Fibroblast of gingiva (primary cell): ENCODE measurements at regions not wholly inside any gene's neighbourhood (a gene's known extent, or its start where the extent isn't known, plus 50 kb on each side); places are given as distances from the start of the nearest gene placed in this dataset.

ENCODE experiments used
- DNase-seq: peaks from one replicate; pipeline ENCODE4 v3.0.0-alpha.2; 2011; ENCODE audit warnings: low read depth

DNA sequence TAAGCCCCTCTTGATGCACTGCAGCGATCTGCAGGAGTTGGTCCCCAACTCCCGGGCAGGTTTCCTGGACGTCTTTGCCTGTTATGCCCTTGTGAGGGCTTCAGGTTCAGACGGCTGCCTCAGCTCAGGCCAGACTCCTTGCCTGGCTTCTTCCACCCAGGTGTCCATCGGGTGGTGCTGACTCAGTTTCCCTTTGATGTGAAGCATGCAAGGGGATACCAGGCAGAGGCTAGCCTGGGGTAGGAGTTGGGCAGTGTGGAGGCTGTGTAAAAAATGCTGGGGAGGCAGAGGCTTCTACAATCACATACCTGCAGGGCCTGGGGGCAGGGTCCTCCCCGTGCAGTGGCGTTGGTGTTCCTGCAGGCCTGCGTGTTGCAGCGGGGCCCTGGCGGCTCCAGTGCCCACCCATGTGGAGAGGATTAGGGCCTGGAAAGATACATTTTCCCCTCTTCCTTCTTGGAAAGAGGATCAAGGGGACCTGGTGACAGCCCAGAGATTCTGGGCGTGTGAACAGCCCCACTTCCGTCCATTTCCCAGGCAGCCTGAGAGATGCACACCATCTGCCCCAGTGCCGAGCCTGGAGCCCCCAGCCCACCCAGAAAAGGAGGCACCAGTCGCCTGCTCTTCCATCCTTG lies 338.3 kb downstream of the DYSF start:
- DNase-seq = no peak

DNA sequence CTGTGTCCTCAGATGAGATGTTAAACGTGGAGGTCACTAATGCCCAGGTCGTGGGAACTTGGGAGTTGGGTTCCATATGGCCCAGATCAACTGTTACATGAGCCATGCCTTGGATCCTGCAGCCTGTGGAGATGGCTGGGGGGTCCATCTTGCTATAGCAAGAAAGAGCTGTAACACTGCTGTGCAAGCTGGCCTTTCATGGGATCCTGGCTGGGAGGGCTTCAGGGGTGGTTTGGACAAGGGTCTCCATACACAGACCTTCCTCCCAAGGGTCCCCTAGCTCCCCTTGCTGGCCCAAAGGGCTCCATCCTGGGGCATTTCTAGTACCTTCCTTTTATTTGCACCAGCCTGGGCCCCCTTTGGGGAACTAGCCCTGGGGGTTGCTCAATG lies 337.7 kb downstream of the DYSF start:
- no peak for DNase-seq

GRCh38 chr2:71790226-71791060 lies 337.1 kb downstream of the DYSF start:
- no peak for DNase-seq

GRCh38 chr2:71789556-71790204 lies 336.3 kb downstream of the DYSF start:
- peak; percentile 32 for DNase-seq

- no peak for DNase-seq
These were observed 335.4 kb downstream of the DYSF start for GRCh38 chr2:71788601-71789240.

- DNase-seq = peak; percentile 24
These were observed 334.8 kb downstream of the DYSF start for GRCh38 chr2:71788186-71788525.

- DNase-seq = no peak
These were observed 334.3 kb downstream of the DYSF start for GRCh38 chr2:71787476-71788185.

DNA sequence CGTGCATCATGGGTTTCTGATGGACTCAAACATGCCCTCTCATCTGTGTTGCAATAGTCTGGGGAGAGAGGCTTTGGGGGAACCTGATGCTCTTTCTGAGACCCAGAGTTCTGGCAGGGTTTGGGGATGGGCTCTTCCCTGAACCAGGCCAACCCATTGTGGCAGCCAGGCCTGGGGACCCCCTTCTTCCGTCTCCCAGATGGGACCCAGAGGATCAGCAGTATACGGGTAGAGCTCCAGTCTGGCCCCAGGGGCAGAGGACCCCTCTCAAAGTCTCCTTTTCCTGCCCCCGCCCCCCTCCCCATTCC lies 333.7 kb downstream of the DYSF start:
- no peak for DNase-seq

GRCh38 chr2:71786291-71787107 lies 333.1 kb downstream of the DYSF start:
- DNase-seq = no peak

- no peak for DNase-seq
These were observed 332.2 kb downstream of the DYSF start for GRCh38 chr2:71785516-71785981.

DNA sequence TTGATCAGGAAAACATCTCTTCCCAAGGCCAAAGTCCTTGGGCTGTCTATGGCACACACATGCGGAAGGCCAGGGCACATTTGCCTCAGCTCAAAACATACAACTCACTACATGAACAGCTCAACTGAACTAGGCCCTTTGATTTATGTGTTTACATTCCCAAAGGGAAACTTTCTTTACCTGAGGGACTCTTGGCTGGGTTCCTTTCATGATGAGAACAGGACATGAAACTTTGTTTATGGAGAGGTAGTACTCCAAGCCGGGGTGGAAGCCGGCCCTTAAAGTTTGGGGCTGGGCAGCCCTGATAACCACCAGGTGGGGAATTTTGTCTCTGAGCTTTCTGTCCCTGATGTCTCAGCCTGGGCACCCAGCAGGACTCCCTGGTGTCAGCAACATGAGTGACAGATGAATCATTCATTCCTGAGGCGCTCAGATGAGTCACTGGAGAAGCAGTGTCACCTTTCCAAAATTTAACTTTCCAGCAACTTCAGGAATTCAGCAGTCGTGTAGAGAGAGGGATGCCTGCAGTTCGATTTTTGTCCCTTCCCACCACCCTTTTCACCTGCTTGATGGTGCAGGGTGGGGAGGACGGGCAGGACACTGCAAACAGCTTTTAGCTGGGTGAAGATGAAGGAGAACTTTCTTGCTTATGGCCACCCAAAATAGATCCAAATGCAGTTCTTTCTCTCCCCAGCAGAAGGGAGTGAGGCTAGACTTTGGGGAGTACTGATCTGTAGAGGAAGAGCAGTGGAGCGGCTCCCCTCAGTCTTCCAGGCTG lies 331.6 kb downstream of the DYSF start:
- no peak for DNase-seq

DNA sequence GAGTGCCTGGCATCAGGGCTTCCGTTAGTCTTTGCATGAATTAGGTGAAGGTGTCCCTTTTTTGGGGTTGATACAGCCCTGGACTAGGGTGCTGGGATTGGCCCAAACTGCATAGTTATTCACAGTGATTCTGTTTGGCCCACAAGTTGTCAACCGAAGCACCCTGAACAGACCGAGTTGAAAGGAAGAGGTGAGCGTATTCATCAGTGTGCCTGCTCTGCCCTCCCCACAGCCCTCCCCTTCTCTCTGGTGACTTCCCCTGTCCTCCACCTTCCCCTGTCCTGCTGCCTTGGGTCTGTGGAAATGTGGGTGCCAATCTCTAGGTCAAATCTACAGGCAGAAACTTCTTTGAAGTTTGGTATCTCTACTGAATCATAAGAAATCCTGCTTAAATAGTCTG lies 330.5 kb downstream of the DYSF start:
- DNase-seq = no peak

GRCh38 chr2:71783215-71783614 lies 329.9 kb downstream of the DYSF start:
- no peak for DNase-seq

- DNase-seq = no peak
These were observed 329.0 kb downstream of the DYSF start for GRCh38 chr2:71782323-71782722.

DNA sequence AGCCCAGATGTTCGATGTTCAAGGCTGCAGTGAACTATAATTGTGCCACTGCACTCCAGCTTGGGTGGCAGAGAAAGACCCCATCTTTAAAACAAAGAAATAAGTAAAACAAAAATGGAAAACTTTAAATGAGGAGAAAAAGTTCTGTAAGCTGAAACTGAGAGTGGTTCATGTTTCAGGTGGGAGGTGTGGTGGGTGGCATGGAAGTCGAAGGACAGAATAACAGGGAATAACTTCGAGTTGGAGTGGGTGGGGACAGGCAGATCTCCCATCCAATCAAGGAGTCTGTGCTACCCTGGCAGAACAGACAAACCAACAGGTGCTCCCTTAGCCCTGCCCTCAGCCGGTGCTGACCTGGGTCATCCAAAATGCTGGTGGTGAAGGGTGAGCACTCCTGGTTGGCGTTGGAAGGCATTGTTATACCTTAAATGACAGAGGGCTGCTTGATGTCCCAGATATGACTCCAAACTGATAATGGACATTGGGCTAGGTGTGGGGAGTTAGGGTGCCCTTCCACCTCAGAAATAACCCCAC lies 328.4 kb downstream of the DYSF start:
- DNase-seq = no peak

- no peak for DNase-seq
These were observed 326.8 kb downstream of the DYSF start for GRCh38 chr2:71780162-71780561.

DNA sequence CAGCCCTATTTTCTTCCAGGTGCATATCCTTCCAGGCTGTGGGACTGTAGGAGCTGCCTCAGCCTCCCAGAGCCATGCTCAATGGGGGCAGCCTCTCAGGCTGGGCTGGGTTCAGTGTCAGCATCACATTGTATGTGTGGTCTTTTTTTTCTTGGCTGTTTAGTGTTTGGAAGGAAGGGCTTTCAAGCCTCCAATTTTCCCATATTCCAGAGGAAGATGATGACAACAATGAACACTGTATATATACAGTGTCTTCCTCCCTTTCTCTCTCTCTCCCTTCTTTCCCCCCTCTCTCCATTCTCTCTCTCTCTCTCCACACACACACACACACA lies 326.4 kb downstream of the DYSF start:
- no peak for DNase-seq

DNA sequence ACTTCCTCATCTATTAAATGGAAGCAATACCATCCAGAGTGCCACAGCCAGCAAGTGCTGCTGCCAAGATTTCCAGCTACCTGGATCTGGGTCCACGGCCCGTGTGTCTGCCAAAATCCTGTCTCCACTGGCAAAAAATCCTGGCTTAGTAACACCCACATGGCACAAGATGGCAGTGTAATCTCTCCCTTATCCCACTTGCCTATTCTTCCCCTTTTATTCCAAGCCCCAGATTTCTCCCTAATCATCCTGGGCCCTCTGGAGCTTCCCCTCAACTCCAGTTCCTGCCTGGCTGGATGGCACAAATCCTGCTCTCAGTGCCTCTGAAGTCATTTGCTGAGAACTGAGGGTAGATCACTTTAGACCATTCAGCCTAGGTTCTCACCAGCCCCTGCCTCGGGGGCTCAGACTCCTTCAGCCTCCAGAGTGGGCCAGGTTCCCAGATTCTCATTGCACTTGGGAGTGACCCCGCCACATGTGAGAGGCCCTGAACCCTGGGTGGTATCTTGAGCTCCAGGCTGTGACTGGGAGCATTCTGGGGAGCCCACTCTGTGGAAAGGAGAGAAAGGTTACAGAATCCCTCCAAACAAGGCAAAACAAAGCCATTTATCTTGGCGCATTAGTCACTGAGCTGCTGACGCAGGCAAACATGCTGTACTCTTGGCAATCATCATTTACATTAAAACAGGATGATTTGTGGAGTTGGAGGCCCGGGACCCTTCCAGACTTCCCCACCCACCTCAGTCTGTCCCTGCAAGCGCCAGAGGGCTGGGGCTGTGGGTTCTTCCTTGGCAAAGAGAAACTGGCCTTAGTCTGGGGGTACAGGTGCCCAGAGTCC lies 325.8 kb downstream of the DYSF start:
- DNase-seq = no peak

- DNase-seq = no peak
These were observed 325.2 kb downstream of the DYSF start for GRCh38 chr2:71778514-71778913.

- DNase-seq = no peak
These were observed 324.6 kb downstream of the DYSF start for GRCh38 chr2:71777946-71778345.
